ENCODE measurements at regions not wholly inside any gene's neighbourhood (a gene's known extent, or its start where the extent isn't known, plus 50 kb on each side); places are given as distances from the start of the nearest gene placed in this dataset.
"Not testable (repeated sequence)": the region's sequence is repeated elsewhere in the genome, so short reads cannot be mapped to it uniquely, and the experiment has no call there.

DNA sequence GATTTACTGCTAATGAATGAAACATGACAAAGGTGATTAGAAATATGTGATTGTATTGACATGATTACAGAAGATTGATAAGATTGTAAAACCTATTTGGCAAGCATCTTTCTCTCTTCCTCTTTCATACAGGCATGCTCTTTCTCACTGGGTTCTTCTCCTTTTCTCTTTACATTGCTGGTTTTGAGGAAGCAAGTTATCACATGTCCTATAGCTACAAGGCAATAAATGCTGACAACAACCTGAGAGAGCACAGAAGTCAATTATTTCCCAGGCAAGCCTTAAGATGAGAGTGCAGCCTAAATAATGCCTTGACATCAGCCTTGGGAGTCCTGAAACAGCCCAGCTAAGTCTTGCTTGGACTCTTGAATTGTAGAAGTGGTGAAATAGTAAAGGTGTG is 875.0 kb downstream of the SLITRK1 start:
- Histone ChIP-seq H3K9me3 (no peaks in the 10 kb centered on the region), H3K4me3 (no peak overlapping the region), H3K4me1 (no peaks in the 10 kb centered on the region), H3K27me3 (ENCODE audit: low read depth) (no peaks in the 10 kb centered on the region), H3K36me3 (replicated peaks) (no peaks in the 10 kb centered on the region)
- DNase-seq (ENCODE audit: low spot score in 2 of 2) = no peak
- in situ Hi-C loops (cut with MboI; ENCODE audit: low sequenced_read_pairs) = no loop called here

DNA sequence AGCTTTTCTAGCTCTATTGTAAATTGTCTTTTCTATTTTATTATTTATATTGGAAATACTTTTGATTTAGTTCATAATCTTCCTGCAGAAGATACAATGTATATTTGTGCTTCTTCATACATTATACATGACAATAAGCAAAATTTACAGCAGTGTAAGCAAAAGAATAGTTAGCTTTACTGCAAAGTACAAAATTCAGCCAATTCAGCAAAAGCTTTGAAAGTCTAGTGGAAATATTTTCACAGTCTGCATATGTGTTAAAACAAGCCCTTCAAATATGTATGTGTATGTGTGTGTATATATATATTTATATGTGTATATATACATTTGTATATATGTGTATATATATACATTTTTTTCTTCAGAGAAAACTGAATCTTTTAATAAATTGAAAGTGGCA is 879.1 kb downstream of the SLITRK1 start:
- in situ Hi-C loops (cut with MboI; ENCODE audit: low sequenced_read_pairs) = no loop called here
- Histone ChIP-seq H3K9me3 (no peaks in the 10 kb centered on the region), H3K4me1 (no peaks in the 10 kb centered on the region), H3K27me3 (ENCODE audit: low read depth) (no peaks in the 10 kb centered on the region), H3K4me3 (no peak overlapping the region), H3K36me3 (replicated peaks) (no peaks in the 10 kb centered on the region)
- DNase-seq (ENCODE audit: low spot score in 2 of 2) = no peak

DNA sequence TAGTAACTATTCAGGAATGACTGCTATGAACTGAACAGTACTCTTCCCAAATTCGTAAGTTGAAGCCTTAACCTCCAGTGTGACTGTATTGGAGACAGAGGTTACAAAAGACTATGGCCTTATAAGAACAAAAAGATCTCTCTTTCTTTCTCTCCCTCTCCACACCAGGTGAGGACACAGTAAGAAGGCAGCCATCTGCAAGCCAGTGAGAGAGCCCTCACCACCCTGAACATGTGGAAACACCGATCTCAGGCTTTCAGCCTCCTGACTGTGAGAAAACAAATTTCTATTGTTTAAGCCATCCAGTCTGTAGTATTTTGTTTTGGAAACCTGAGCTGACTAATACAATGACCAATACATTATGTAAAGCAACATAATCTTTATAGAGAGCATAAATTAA is 888.9 kb downstream of the SLITRK1 start:
- Histone ChIP-seq H3K9me3 (no peaks in the 10 kb centered on the region), H3K4me3 (no peak overlapping the region), H3K36me3 (replicated peaks) (no peaks in the 10 kb centered on the region), H3K4me1 (no peaks in the 10 kb centered on the region), H3K27me3 (ENCODE audit: low read depth) (no peaks in the 10 kb centered on the region)
- no peak for DNase-seq (ENCODE audit: low spot score in 2 of 2)
- in situ Hi-C loops (cut with MboI; ENCODE audit: low sequenced_read_pairs) = no loop called here

DNA sequence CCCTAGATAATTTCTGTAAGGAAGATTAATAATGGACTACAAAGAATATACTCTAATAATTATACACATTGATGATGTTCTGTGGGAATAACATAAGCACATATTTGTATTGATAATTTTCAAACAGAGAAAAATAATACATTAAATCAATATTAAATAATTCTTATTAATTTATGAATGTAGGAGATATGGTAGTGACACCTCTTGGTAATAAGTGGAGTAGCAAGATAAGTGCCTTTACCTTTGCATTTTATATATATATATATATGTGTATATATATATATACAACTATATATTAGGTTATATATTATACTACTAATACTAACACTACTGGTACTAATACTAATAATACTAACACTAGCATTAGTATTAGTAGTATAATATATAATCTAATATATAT is 905.8 kb downstream of the SLITRK1 start:
- Histone ChIP-seq H3K27me3 (ENCODE audit: low read depth) (no peaks in the 10 kb centered on the region), H3K4me1 (no peaks in the 10 kb centered on the region)
- in situ Hi-C loops (cut with MboI; ENCODE audit: low sequenced_read_pairs) = no loop called here

DNA sequence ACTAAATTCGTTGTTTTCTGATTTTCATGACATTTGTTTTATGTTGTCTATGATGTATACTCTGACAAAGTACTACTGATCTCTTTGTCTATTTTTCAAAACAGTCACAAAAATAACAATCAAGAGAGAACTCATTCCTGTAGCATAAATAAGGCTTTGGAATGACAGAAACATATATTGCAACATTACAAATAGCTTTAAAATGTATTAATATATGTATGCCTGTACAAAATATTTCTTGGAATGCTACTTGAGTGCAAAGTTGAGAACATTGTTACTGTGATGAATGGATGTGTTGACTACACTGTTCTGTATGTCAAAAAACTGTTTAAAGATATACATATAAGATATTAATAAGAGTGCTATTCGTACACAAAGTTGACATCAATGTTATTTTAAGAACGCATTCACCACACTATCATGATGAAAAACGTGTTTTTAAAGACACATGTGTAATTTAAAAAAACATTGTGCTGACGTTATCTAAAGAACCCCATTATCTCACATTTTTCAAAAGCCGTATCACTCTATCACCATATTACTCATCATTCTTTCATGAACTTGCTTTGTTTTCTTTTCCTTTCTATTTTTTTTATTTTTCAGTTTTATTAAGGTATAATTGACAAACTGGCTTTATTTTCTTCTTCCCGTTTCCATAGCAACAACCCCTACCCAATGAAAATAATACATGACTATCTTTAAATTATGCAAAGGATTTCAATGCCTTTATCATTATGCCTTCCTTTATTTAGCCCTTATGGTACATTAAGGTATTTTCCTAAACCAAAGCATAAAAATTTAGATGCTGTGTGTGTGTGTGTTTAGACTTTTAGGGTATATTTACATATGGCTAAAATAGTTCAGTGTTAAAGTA is 918.8 kb downstream of the SLITRK1 start:
- no peak for DNase-seq (ENCODE audit: low spot score in 2 of 2)
- H3K27me3 ChIP-seq (ENCODE audit: low read depth) = no peaks in the 10 kb centered on the region
- no peak overlapping the region for H3K4me3 ChIP-seq
- H3K9me3 ChIP-seq = no peaks in the 10 kb centered on the region
- no peaks in the 10 kb centered on the region for H3K36me3 ChIP-seq (replicated peaks)
- in situ Hi-C loops (cut with MboI; ENCODE audit: low sequenced_read_pairs) = no loop called here
- no peaks in the 10 kb centered on the region for H3K4me1 ChIP-seq

More for the DNA sequence above, 905.8 kb downstream of the SLITRK1 start:
- no peaks in the 10 kb centered on the region for H3K36me3 ChIP-seq (replicated peaks)
- DNase-seq (ENCODE audit: low spot score in 2 of 2) = no peak
- H3K4me3 ChIP-seq = no peak overlapping the region
- H3K9me3 ChIP-seq = no peaks in the 10 kb centered on the region; the same call in 1 of the 2 replicates

DNA sequence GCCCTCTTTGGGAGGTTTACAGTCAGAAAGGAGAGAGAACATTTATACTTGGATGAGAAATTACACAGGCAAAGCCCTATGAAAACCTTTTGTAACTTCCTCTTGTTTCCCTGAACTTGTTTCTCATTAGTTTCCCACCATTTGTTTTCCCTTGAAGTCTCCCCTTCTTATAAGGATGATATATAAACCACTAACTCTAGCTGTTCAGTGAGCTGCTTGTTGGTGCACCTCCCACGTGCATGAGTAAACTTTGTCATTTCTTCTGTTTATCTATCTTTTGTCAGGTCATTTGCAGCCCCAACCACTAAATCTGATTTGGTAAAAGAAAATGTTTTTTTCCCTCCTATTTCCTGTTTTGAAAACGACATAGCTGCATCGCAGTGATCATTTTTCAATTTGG is 919.9 kb downstream of the SLITRK1 start:
- no peak for DNase-seq (ENCODE audit: low spot score in 2 of 2)
- no peaks in the 10 kb centered on the region for H3K36me3 ChIP-seq (replicated peaks)
- no peak overlapping the region for H3K4me3 ChIP-seq
- H3K9me3 ChIP-seq = no peaks in the 10 kb centered on the region
- in situ Hi-C loops (cut with MboI; ENCODE audit: low sequenced_read_pairs) = no loop called here
- H3K4me1 ChIP-seq = no peaks in the 10 kb centered on the region
- no peaks in the 10 kb centered on the region for H3K27me3 ChIP-seq (ENCODE audit: low read depth)

DNA sequence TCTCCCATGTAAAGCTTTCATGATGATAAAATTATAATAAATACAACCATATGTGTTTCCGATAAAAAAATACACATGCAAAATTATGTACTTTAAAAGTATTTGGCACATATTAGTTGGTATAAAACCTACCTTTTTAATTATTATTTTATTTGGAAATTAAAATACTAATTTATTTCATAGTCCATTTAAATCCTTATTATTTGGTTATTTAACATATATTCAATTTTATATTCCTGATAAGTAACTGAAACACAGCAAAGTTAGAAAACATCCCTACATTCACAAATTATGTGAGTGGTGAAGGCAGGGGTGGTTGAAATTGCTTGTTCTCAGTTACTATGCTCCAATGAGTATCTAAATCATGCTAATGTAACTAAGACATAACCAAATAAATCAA is 920.5 kb downstream of the SLITRK1 start:
- no peak for DNase-seq (ENCODE audit: low spot score in 2 of 2)
- Histone ChIP-seq H3K27me3 (ENCODE audit: low read depth) (no peaks in the 10 kb centered on the region), H3K4me1 (no peaks in the 10 kb centered on the region), H3K9me3 (no peaks in the 10 kb centered on the region), H3K36me3 (replicated peaks) (no peaks in the 10 kb centered on the region), H3K4me3 (no peak overlapping the region)
- in situ Hi-C loops (cut with MboI; ENCODE audit: low sequenced_read_pairs) = no loop called here

DNA sequence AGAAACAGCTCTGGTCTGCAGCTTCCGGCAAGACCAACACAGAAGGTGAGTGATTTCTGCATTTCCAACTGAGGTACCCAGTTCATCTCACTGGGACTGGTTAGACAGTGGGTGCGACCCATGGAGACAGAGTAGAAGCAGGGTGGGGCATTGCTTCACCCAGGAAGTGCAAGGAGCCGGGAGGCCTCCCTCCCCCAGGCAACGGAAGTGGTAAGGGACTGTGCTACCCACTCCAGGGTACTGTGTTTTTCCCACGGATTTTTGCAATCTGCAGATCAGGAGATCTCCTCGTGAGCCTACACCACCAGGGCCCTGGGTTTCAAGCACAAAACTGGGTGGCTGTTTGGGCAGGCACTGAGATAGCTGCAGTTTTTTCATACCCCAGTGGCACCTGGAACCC is 929.9 kb downstream of the SLITRK1 start:
- H3K4me3 ChIP-seq; H3K9me3 ChIP-seq; H3K27me3 ChIP-seq (ENCODE audit: low read depth); H3K4me1 ChIP-seq; DNase-seq (ENCODE audit: low spot score in 2 of 2); H3K36me3 ChIP-seq (replicated peaks); in situ Hi-C loops (cut with MboI; ENCODE audit: low sequenced_read_pairs): not testable (repeated sequence)

DNA sequence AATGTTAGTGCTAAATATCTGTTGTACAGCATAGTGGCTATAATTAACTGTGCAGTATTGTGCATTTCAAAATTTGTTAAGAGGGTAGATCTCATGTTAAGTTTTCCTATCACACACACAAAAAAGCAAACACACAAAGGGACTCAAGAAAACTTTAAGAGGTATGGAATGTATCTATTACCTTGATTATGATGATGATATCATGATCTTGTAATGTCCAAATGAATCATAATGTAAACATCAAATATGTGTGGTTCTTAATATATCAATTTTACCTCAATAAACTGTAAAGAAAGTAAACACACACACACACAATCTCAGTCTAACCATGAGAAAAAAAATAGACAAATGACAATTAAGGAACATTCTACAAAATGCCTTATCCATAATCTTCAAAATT is 934.6 kb downstream of the SLITRK1 start:
- H3K9me3 ChIP-seq = no peaks in the 10 kb centered on the region
- no peaks in the 10 kb centered on the region for H3K36me3 ChIP-seq (replicated peaks)
- H3K27me3 ChIP-seq (ENCODE audit: low read depth) = no peaks in the 10 kb centered on the region
- H3K4me1 ChIP-seq = no peaks in the 10 kb centered on the region
- no peak overlapping the region for H3K4me3 ChIP-seq
- in situ Hi-C loops (cut with MboI; ENCODE audit: low sequenced_read_pairs) = no loop called here
- no peak for DNase-seq (ENCODE audit: low spot score in 2 of 2)

DNA sequence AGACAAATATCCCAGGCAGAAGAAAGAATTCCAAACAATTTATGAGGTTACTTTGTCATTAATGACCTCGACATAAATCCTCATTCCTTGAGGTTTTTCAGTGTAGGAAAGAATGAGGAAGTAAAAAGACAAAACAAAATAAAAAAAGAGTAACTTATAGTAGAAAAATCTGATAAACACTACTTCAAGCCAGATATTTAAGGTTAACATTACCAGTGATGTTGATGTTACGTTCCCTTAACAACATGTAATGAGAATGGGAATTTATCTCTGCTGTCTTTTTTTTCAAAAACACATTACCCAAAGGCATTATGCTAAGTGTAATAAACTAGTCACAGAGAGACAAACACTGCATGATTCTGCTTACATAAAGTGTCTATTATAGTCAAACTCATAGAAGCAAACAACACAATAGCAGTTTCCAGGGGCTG is 935.1 kb downstream of the SLITRK1 start:
- Histone ChIP-seq H3K27me3 (ENCODE audit: low read depth) (no peaks in the 10 kb centered on the region), H3K36me3 (replicated peaks) (no peaks in the 10 kb centered on the region), H3K9me3 (no peaks in the 10 kb centered on the region), H3K4me3 (no peak overlapping the region), H3K4me1 (no peaks in the 10 kb centered on the region)
- DNase-seq (ENCODE audit: low spot score in 2 of 2) = no peak
- in situ Hi-C loops (cut with MboI; ENCODE audit: low sequenced_read_pairs) = no loop called here

DNA sequence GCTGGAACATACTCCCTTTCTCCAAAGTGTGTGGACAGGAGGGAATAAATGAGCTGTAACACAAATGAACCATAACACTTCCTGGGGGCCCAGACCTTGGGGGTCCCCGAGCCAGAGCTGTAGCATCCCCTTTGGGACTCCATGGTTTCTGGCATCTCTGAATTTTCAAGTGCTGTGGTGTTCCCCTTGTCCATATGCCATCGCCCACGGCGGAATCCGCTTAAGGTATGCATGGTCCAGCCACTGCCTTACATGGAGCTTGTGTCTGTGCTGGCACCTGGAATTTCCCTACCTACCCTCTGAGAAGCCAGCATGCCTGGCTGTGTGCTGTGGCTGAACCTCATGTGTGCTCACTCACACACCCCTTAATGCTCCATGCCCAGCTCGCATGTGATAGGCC is 943.6 kb downstream of the SLITRK1 start:
- Histone ChIP-seq H3K4me1 (no peaks in the 10 kb centered on the region), H3K4me3 (no peak overlapping the region), H3K9me3 (no peaks in the 10 kb centered on the region; the same call in 1 of the 2 replicates), H3K27me3 (ENCODE audit: low read depth) (no peaks in the 10 kb centered on the region), H3K36me3 (replicated peaks) (no peaks in the 10 kb centered on the region)
- DNase-seq (ENCODE audit: low spot score in 2 of 2) = no peak
- in situ Hi-C loops (cut with MboI; ENCODE audit: low sequenced_read_pairs) = no loop called here

DNA sequence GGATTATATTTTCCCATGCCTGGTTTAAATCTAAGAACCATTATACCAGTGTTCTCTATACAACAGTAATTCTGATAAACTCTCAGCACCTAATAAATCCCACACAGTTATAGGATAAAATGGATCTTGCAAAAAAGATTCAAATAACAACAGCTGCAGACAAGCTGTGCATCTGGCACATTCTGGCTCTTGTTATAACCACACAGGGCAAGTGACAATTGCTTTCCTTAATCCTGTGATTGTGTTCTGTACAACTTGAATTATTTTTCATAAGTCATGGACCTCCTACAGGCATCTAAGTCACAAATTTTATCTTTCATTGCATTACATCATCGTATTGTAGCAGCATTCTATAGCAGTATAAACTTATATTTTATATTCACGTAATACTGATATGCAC is 948.3 kb downstream of the SLITRK1 start:
- Histone ChIP-seq H3K27me3 (ENCODE audit: low read depth) (no peaks in the 10 kb centered on the region), H3K4me1 (no peaks in the 10 kb centered on the region), H3K4me3 (no peak overlapping the region), H3K36me3 (replicated peaks) (no peaks in the 10 kb centered on the region), H3K9me3 (no peaks in the 10 kb centered on the region)
- DNase-seq (ENCODE audit: low spot score in 2 of 2) = no peak
- in situ Hi-C loops (cut with MboI; ENCODE audit: low sequenced_read_pairs) = no loop called here

DNA sequence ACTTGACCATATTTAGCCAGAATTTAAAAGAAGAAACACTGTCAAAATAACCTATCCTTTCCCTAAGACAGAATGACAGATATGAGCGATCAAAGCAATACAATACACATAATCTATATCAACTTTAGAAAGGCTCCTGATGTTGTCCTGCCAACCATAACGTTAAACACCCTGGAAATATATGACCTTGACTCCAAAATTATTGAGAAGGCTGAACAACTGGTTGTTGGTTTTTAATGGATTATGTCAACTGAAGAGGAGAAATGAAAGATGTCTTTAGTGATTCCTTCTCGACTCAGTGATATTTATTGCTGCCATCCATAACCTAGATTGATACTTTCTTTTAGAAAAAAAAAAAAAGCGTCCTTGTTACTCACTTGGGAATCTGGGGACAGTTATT is 957.2 kb downstream of the SLITRK1 start:
- no peak for DNase-seq (ENCODE audit: low spot score in 2 of 2)
- H3K4me1 ChIP-seq = no peaks in the 10 kb centered on the region
- in situ Hi-C loops (cut with MboI; ENCODE audit: low sequenced_read_pairs) = no loop called here
- H3K36me3 ChIP-seq (replicated peaks) = no peaks in the 10 kb centered on the region
- H3K4me3 ChIP-seq = no peak overlapping the region
- H3K27me3 ChIP-seq (ENCODE audit: low read depth) = no peaks in the 10 kb centered on the region
- H3K9me3 ChIP-seq = no peaks in the 10 kb centered on the region

DNA sequence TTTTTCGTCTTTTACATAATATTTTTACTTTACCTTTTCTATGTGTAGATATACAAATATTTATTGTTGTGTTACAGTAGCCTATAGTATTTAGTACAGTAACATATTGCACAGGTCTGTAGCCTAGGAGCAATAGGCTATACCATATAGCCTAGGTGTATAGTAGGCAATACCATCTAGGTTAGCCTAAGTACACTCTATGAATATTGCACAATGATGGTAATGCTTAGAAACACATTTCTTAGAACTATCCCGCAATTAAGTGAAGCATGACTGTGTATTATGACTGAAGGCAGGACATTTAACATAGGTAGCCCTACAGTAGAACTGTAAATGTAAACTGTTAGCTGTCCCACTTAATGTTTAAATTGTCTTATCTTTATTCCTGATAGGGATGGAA is 964.3 kb downstream of the SLITRK1 start:
- no peaks in the 10 kb centered on the region for H3K36me3 ChIP-seq (replicated peaks)
- H3K27me3 ChIP-seq (ENCODE audit: low read depth) = no peaks in the 10 kb centered on the region
- H3K4me3 ChIP-seq = no peak overlapping the region
- in situ Hi-C loops (cut with MboI; ENCODE audit: low sequenced_read_pairs) = no loop called here
- H3K9me3 ChIP-seq = no peaks in the 10 kb centered on the region
- H3K4me1 ChIP-seq = no peaks in the 10 kb centered on the region
- no peak for DNase-seq (ENCODE audit: low spot score in 2 of 2)

DNA sequence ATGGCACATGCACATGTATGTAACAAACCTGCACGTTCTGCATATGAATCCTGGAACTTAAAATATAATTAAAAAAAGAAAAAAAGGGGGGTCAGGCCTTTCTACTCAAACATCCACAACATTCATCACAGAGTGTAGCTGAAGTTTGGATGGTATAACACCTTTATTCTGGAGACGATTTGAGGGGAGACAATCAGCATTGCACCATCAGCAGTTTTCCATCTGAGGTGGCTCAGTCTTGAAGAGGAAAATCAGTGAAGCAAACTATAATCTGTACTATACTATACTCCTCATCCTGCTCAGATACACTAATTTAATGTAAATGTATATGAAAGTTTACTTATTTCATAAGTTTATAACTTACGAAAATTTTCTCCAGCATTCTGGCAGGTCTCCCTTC is 969.7 kb downstream of the SLITRK1 start:
- no peaks in the 10 kb centered on the region for H3K9me3 ChIP-seq
- in situ Hi-C loops (cut with MboI; ENCODE audit: low sequenced_read_pairs) = no loop called here
- no peak overlapping the region for H3K4me3 ChIP-seq
- no peaks in the 10 kb centered on the region for H3K27me3 ChIP-seq (ENCODE audit: low read depth)
- H3K4me1 ChIP-seq = no peaks in the 10 kb centered on the region
- no peak for DNase-seq (ENCODE audit: low spot score in 2 of 2)
- H3K36me3 ChIP-seq (replicated peaks) = no peaks in the 10 kb centered on the region

Data from HAP-1 (cell line).